DND-41 (cell line): ENCODE measurements at regions not wholly inside any gene's neighbourhood (a gene's known extent, or its start where the extent isn't known, plus 50 kb on each side); places are given as distances from the start of the nearest gene placed in this dataset.

Source experiments
- ATAC-seq: fragments of 200-7000 bp; cut with Tn5 transposase; 3 replicates; pipeline ENCODE4 v1.9.1; 2021; ENCODE audit warnings: low read depth; ENCODE audit not compliant: insufficient read depth
- DNase-seq: peaks from one replicate; pipeline ENCODE4 v3.0.0-alpha.2; 2020
- H2AFZ ChIP-seq: 2 replicates; pipeline ENCODE4 v1.6.0; 2012; ENCODE audit warnings: low read depth, low read length
- H3K27ac ChIP-seq: 2 replicates; pipeline ENCODE4 v1.5.1; 2012; ENCODE audit warnings: low read length, inconsistent platforms
- H3K27me3 ChIP-seq: fragments of 200-600 bp; sonication (generic); 2 replicates; pipeline ENCODE4 v1.6.0; 2012; ENCODE audit warnings: low read length, mild to moderate bottlenecking, inconsistent platforms; ENCODE audit not compliant: insufficient read depth, poor library complexity
- H3K36me3 ChIP-seq: 2 replicates; pipeline ENCODE4 v1.5.1; 2012; ENCODE audit warnings: low read length, inconsistent platforms; ENCODE audit not compliant: insufficient read depth
- H3K4me1 ChIP-seq: 2 replicates; pipeline ENCODE4 v1.5.1; 2012; ENCODE audit warnings: mild to moderate bottlenecking, low read length; ENCODE audit not compliant: insufficient read depth
- H3K4me2 ChIP-seq: 2 replicates; pipeline ENCODE4 v1.6.0; 2012; ENCODE audit warnings: mild to moderate bottlenecking, moderate library complexity, low read length, inconsistent platforms; ENCODE audit not compliant: insufficient read depth
- H3K4me3 ChIP-seq, 2 experiments: fragments of 200-600 bp in 1 of 2; shearing (Covaris generic) in 1 of 2; 2 replicates each; pipeline ENCODE4 v1.5.1; 2012 to 2016; ENCODE audit warnings: inconsistent platforms in 2 of 2, low read length in 2 of 2, mild to moderate bottlenecking in 2 of 2, low read depth in 1 of 2, moderate library complexity in 1 of 2
- H3K79me2 ChIP-seq: 2 replicates; pipeline ENCODE4 v1.6.0; 2012; ENCODE audit warnings: low read length, inconsistent platforms; ENCODE audit not compliant: insufficient read depth
- H3K9ac ChIP-seq: 2 replicates; pipeline ENCODE4 v1.6.0; 2012; ENCODE audit warnings: low read depth, mild to moderate bottlenecking, inconsistent platforms, low read length, moderate library complexity
- H3K9me3 ChIP-seq: 2 replicates; pipeline ENCODE4 v1.5.1; 2012; ENCODE audit warnings: low read length, moderate library complexity, mild to moderate bottlenecking, inconsistent platforms; ENCODE audit not compliant: insufficient read depth, severe bottlenecking
- H4K20me1 ChIP-seq: 2 replicates; pipeline ENCODE4 v1.6.0; 2012; ENCODE audit warnings: low read length; ENCODE audit not compliant: insufficient read depth
- CTCF ChIP-seq: IDR thresholded peaks from 2 replicates; pipeline ENCODE4 v1.5.1; 2012; ENCODE audit warnings: borderline replicate concordance, low read length, moderate library complexity, mild to moderate bottlenecking; ENCODE audit not compliant: poor library complexity, severe bottlenecking; ENCODE audit errors: extremely low read depth
- EZH2 ChIP-seq: IDR thresholded peaks from 3 replicates; pipeline ENCODE4 v1.6.1; 2012; ENCODE audit warnings: borderline replicate concordance, low read depth, mild to moderate bottlenecking, moderate library complexity, low read length, inconsistent platforms; ENCODE audit not compliant: severe bottlenecking

DNA sequence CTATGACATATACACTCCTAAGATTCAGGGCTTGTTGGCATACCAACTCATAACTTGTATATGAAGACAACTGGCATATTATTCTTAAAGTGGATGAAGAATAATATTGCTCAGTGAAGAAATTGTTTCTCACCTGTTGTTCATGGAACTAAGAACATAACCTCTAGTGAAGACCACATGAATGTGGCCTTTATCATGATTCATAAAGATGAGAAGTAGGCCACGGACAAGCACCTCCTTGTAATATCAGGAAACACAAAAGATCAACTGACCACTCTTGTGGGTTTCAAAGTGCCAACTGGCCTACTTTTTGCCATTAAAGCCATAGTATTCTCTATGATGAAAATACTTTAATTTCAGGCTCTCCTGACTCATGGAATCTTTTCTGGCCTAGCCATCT, 407.4 kb downstream of the GRB14 start:
- no peaks in the 10 kb centered on the region for H3K4me1 ChIP-seq
- H3K9me3 ChIP-seq, result no peaks in the 10 kb centered on the region
- H3K79me2 ChIP-seq, result no peaks in the 10 kb centered on the region
- no peaks in the 10 kb centered on the region for H3K36me3 ChIP-seq
- no peak for ATAC-seq
- no peak overlapping the region for H3K4me2 ChIP-seq
- H3K9ac ChIP-seq, result no peak overlapping the region
- no peak for DNase-seq
- no peak overlapping the region for H3K27ac ChIP-seq
- no peak for TF ChIP-seq EZH2
- TF ChIP-seq CTCF, result no peak
- no peak overlapping the region for H2AFZ ChIP-seq
- no peaks in the 10 kb centered on the region for H4K20me1 ChIP-seq
- H3K4me3 ChIP-seq, result no peak overlapping the region
- no peaks in the 10 kb centered on the region for H3K27me3 ChIP-seq

DNA sequence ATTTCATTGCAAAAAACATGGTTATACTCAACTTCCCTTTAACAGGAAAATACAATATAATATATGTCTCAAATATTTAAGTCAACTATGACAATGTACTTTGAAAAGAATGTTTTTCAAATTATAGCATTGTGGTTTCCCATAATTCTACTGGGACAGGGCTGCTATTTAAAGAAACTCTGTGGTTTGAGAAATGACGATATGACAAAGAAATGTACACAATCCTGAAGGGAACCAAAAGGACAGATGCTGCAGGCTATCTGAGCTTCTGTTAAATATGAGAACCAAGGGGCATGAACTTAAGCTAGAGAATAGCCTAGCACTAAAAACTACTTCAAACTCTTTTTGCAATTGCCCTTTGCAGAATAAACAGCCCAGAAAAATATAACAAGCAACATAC, 415.9 kb downstream of the GRB14 start:
- no peaks in the 10 kb centered on the region for H3K36me3 ChIP-seq
- no peaks in the 10 kb centered on the region for H4K20me1 ChIP-seq
- H3K27me3 ChIP-seq, result no peaks in the 10 kb centered on the region
- TF ChIP-seq CTCF, result no peak
- TF ChIP-seq EZH2, result no peak
- H3K4me3 ChIP-seq, result no peak overlapping the region
- H2AFZ ChIP-seq, result no peak overlapping the region
- no peak overlapping the region for H3K27ac ChIP-seq
- H3K4me2 ChIP-seq, result no peak overlapping the region
- ATAC-seq (no peak), DNase-seq (no peak)
- H3K4me1 ChIP-seq, result no peaks in the 10 kb centered on the region
- H3K9me3 ChIP-seq, result no peaks in the 10 kb centered on the region
- H3K9ac ChIP-seq, result no peak overlapping the region
- no peaks in the 10 kb centered on the region for H3K79me2 ChIP-seq

- no peaks in the 10 kb centered on the region for H3K27me3 ChIP-seq
- H3K4me1 ChIP-seq, result no peaks in the 10 kb centered on the region
- ATAC-seq (no peak), DNase-seq (no peak)
- H3K27ac ChIP-seq, result no peak overlapping the region
- H3K79me2 ChIP-seq, result no peaks in the 10 kb centered on the region
- no peak for TF ChIP-seq EZH2
- TF ChIP-seq CTCF, result no peak
- no peak overlapping the region for H3K4me3 ChIP-seq
- H2AFZ ChIP-seq, result no peak overlapping the region
- no peak overlapping the region for H3K4me2 ChIP-seq
- no peaks in the 10 kb centered on the region for H4K20me1 ChIP-seq
- no peak overlapping the region for H3K9ac ChIP-seq
- no peaks in the 10 kb centered on the region for H3K9me3 ChIP-seq
- H3K36me3 ChIP-seq, result no peaks in the 10 kb centered on the region
These were observed 418.2 kb downstream of the GRB14 start for GRCh38 chr2:164203131-164203530.

GRCh38 chr2:164198256-164198655, 423.0 kb downstream of the GRB14 start:
- no peak overlapping the region for H3K4me3 ChIP-seq
- no peak overlapping the region for H2AFZ ChIP-seq
- DNase-seq (no peak), ATAC-seq (no peak)
- H3K79me2 ChIP-seq, result no peaks in the 10 kb centered on the region
- H3K27me3 ChIP-seq, result no peaks in the 10 kb centered on the region
- no peaks in the 10 kb centered on the region for H3K36me3 ChIP-seq
- no peak overlapping the region for H3K4me2 ChIP-seq
- H4K20me1 ChIP-seq, result no peaks in the 10 kb centered on the region
- H3K9ac ChIP-seq, result no peak overlapping the region
- TF ChIP-seq EZH2 (no peak), CTCF (no peak)
- H3K4me1 ChIP-seq, result no peaks in the 10 kb centered on the region
- no peaks in the 10 kb centered on the region for H3K9me3 ChIP-seq
- H3K27ac ChIP-seq, result no peak overlapping the region
